NT2/D1 (cell line): ENCODE measurements at regions not wholly inside any gene's neighbourhood (a gene's known extent, or its start where the extent isn't known, plus 50 kb on each side); places are given as distances from the start of the nearest gene placed in this dataset.

ENCODE experiments used
- YY1 ChIP-seq: IDR thresholded peaks from 2 replicates; pipeline ENCODE4 v1.6.1; 2011; ENCODE audit not compliant: insufficient read length, insufficient read depth
- ZNF274 ChIP-seq: IDR thresholded peaks from 2 replicates; pipeline ENCODE4 v1.6.1; 2011; ENCODE audit warnings: mild to moderate bottlenecking, low read depth, low read length

DNA sequence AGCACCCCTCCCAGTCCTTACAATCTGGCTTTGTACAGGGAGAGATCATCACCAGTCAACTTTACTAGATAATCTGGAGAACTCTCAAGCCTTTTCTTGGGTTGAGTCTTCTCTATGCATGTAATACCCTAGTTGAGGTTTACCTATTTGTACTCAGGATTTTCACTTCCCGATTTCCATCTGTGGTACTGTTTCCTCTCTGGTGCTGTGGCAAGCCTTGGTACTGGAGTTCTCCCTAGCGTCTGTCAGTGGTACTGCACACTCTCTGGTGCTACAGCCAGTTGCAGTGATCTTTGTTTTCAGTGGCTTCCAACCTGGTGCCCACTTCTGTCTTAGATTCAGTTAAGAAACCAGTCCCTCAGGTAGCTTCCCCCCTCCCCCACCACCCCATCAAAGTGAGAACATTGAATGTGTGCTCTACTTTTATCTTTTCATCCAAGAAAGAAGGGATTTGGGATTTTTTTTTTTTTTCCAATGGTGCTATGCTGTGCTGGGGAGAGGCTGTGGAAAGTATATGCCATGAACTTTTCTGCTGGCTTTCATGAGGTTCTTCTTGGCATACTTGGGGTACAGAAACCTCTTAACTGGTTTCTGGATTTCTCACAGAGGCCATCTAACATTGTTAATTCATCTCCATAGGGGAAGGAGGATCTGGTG, 69.4 kb upstream of the EVL start:
- no peak for TF ChIP-seq YY1
- TF ChIP-seq ZNF274, result no peak
